ENCODE measurements at regions not wholly inside any gene's neighbourhood (a gene's known extent, or its start where the extent isn't known, plus 50 kb on each side); places are given as distances from the start of the nearest gene placed in this dataset.

DNA sequence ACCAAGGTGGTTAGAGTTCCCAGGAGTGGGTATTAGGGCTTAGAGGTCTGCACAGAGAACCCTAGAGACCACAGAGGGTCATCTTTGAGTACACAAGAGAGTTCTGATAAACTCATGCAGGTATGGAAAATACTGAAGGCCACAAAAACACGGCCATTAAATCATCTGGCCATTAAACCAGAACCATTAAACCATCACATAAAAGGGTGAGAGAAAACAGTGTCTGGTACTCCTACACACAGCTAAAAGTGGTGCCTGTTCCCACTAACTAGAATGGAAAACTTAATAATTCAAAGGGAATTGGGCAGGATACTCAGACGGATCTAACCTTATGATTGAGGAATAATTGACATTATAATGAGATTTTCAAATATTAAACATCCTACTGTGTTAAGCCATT is 679.4 kb downstream of the TNS3 start:
- CTCF ChIA-PET = no interaction called here
- Histone ChIP-seq H3K9me3 (ENCODE audit: control insufficient read depth, insufficient read depth, low read length) (no peaks in the 10 kb centered on the region), H3K27me3 (ENCODE audit: control insufficient read depth, insufficient read depth, low read length) (no peaks in the 10 kb centered on the region), H3K27ac (ENCODE audit: low read depth, low read length) (no peak overlapping the region), H3K4me3 (ENCODE audit: low read depth, low read length) (no peak overlapping the region)
- POLR2A ChIA-PET = no interaction called here
- DNase-seq (ENCODE audit: low read depth, low spot score) = no peak
- TF ChIP-seq, protein P1, sequence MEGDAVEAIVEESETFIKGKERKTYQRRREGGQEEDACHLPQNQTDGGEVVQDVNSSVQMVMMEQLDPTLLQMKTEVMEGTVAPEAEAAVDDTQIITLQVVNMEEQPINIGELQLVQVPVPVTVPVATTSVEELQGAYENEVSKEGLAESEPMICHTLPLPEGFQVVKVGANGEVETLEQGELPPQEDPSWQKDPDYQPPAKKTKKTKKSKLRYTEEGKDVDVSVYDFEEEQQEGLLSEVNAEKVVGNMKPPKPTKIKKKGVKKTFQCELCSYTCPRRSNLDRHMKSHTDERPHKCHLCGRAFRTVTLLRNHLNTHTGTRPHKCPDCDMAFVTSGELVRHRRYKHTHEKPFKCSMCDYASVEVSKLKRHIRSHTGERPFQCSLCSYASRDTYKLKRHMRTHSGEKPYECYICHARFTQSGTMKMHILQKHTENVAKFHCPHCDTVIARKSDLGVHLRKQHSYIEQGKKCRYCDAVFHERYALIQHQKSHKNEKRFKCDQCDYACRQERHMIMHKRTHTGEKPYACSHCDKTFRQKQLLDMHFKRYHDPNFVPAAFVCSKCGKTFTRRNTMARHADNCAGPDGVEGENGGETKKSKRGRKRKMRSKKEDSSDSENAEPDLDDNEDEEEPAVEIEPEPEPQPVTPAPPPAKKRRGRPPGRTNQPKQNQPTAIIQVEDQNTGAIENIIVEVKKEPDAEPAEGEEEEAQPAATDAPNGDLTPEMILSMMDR (IDR thresholded peaks at IDR 0.05; ENCODE audit: low read depth, low read length) = no peak

DNA sequence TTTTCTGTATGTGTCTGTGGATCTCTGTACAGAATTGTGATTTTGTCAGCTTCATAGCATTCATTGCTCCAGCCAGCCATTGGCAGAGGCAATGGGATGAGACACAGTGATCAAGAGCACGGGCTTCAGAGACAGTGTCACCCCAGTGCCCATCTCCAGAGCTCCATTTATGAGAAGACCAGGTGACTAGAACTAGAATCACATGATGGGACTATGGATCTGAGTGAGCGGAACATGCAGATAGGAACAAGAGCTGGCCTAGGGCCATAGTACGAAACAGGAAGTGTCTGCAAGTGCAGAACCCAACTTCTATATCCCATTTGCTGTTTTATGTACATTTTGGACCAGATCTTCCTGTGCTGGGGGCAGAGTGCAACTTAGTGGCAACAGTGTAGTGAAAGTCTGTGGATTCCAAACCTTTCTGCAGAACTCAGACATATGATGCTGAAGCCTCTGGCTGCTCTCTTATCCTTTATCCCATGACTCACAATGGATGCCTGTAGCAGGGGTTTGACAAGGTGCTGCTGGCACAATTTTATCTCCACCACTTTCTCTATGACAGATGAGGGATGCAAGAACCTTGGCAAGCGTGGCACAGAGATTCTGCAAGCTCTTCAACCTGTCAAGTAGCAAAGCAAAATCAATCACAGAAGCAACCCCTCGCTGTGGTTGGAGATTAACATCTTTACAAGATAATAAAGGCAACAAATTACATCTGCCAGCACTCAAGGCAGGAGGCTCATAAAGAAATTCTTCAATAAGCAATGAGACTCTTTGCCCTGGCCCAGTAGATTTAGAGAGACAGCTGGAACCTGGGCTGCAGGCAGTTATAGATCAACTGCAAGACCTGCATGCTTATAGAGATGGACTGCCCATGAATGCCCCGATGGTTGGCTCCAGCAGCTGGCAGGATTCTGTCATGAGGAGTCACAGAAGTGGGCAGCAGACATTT is 681.3 kb downstream of the TNS3 start:
- ChIA-PET POLR2A (no interaction called here), CTCF (no interaction called here)
- Histone ChIP-seq H3K9me3 (ENCODE audit: control insufficient read depth, insufficient read depth, low read length) (no peaks in the 10 kb centered on the region; the same call in 1 of the 2 replicates), H3K27ac (ENCODE audit: low read depth, low read length) (no peak overlapping the region), H3K4me3 (ENCODE audit: low read depth, low read length) (no peak overlapping the region), H3K27me3 (ENCODE audit: control insufficient read depth, insufficient read depth, low read length) (no peaks in the 10 kb centered on the region)
- TF ChIP-seq, protein P1 (IDR thresholded peaks at IDR 0.05; ENCODE audit: low read depth, low read length) = no peak
- DNase-seq (ENCODE audit: low read depth, low spot score) = no peak

DNA sequence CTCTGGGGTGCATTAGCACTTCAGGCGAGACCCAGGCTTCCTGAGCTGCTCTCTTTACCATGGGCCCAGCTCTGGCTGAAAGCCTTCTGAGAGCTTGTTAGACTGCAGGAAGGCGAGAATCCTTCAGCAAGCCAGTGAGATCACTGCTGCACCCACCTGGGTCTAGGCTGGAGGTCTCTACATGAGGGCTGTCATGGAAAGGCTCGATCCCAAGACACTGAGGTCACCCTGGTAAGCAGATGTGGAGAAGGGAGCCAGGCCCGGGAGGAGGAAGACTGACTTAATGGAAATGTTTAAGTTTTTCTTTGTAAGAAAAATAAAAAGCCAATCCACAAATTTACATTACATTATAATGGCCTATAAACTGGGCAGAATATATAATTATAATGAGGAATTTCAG is 684.5 kb downstream of the TNS3 start:
- POLR2A ChIA-PET = no interaction called here
- Histone ChIP-seq H3K27me3 (ENCODE audit: control insufficient read depth, insufficient read depth, low read length) (no peaks in the 10 kb centered on the region), H3K27ac (ENCODE audit: low read depth, low read length) (no peak overlapping the region), H3K9me3 (ENCODE audit: control insufficient read depth, insufficient read depth, low read length) (no peaks in the 10 kb centered on the region; the same call in 1 of the 2 replicates), H3K4me3 (ENCODE audit: low read depth, low read length) (no peak overlapping the region)
- no peak for DNase-seq (ENCODE audit: low read depth, low spot score)
- TF ChIP-seq, protein P1 (IDR thresholded peaks at IDR 0.05; ENCODE audit: low read depth, low read length) = no peak
- CTCF ChIA-PET = no interaction called here

DNA sequence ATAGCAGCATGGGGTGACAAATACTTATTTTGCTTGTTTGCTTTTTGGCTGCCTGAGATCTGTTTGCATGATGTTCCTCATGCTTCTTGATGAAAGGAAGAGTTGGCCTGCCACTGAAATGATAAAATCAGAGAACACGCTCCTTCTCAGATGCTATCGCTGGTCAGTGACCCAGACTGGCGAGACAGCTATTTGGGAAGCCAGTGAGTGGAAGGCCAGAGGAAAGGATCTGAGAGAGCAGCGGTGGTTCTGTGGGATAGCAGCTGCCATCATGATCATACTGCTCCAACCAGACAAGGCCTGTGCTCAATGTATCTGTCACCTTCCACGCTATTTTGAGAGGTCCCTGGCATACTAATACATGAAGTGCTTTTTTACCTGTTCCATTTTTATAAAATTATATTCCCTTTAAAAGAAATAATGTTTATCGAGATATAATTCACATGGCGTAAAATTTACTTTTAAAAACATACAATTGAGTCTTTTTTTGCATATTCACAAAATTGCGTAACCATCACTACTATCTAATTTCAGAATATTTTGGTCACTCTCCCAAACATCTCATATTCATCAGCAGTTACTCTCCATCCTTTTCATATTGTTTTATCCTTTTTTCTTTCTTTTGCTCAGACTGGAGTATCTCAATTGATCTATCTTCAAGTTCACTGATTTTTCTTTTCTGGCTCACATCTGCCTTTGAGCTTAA is 695.1 kb downstream of the TNS3 start:
- no peak overlapping the region for H3K27ac ChIP-seq (ENCODE audit: low read depth, low read length)
- H3K9me3 ChIP-seq (ENCODE audit: control insufficient read depth, insufficient read depth, low read length) = no peaks in the 10 kb centered on the region; the same call in 1 of the 2 replicates
- POLR2A ChIA-PET = no interaction called here
- no peak for DNase-seq (ENCODE audit: low read depth, low spot score)
- no peaks in the 10 kb centered on the region for H3K27me3 ChIP-seq (ENCODE audit: control insufficient read depth, insufficient read depth, low read length)
- no peak overlapping the region for H3K4me3 ChIP-seq (ENCODE audit: low read depth, low read length)
- TF ChIP-seq, protein P1 (IDR thresholded peaks at IDR 0.05; ENCODE audit: low read depth, low read length) = no peak
- CTCF ChIA-PET = no interaction called here

DNA sequence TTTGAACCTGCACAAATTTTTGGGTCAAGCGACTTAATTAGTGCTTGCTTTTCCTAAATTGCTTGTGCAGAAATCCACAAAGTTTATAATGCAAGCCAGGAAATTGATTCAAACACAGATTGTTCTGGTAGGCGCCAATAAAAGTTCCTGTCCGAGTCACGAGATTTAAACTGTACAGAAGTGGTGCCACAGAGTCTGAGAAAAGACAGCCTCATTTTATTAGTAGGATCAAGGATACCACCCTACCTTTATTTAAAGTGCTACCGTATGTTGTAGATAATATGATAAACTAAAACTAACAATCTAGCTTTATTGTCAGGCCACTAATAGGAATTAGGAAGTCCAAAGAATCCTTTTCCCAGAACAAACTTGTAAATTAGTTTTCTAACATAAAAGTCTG is 696.7 kb downstream of the TNS3 start:
- POLR2A ChIA-PET = no interaction called here
- Histone ChIP-seq H3K27ac (ENCODE audit: low read depth, low read length) (no peak overlapping the region), H3K27me3 (ENCODE audit: control insufficient read depth, insufficient read depth, low read length) (no peaks in the 10 kb centered on the region), H3K9me3 (ENCODE audit: control insufficient read depth, insufficient read depth, low read length) (no peaks in the 10 kb centered on the region; the same call in 1 of the 2 replicates), H3K4me3 (ENCODE audit: low read depth, low read length) (no peak overlapping the region)
- no peak for DNase-seq (ENCODE audit: low read depth, low spot score)
- TF ChIP-seq, protein P1 (IDR thresholded peaks at IDR 0.05; ENCODE audit: low read depth, low read length) = no peak
- CTCF ChIA-PET = no interaction called here
